Left renal pelvis (tissue), 4 donors: ENCODE measurements at regions not wholly inside any gene's neighbourhood (a gene's known extent, or its start where the extent isn't known, plus 50 kb on each side); places are given as distances from the start of the nearest gene placed in this dataset.

Experiments used
- DNase-seq, 4 donors: peaks; one replicate each; pipeline ENCODE4 v3.0.0-alpha.2; 2013; ENCODE audit warnings: low read depth in 4 of 4, low spot score in 3 of 4

DNA sequence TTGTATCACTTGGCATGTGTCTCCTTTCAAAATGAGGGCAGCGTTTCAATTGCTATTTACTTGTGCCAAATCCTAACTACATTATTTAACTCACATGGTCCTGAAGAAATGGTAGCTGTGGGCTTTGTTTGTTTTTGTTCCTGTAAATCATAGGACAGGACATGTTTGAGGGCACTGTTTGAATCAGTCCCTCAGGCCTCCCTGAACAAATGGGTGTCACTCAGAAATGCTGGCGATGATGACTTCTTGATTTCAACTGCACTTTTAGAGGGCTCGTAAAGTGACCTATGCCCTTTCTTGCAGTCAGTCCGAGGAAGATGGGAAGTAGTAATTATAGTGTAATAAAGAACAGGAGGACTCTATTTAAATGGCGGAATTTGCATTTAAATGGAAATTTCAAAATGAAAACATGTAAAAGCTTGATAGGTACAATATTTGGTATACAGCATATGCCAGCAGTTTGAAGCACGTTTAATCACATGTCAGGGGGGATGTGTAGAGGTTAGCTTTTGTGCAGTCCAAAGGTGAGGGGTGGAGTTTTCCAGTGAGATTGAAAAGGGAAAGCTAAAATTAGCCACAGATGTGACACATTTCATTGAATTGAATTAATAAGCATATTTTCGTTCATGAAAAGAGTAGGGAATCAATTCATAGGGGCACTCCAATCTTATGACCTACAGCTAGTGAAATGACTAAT lies 1958.7 kb upstream of the IGFBP7 start:
- DNase-seq, result no peak

DNA sequence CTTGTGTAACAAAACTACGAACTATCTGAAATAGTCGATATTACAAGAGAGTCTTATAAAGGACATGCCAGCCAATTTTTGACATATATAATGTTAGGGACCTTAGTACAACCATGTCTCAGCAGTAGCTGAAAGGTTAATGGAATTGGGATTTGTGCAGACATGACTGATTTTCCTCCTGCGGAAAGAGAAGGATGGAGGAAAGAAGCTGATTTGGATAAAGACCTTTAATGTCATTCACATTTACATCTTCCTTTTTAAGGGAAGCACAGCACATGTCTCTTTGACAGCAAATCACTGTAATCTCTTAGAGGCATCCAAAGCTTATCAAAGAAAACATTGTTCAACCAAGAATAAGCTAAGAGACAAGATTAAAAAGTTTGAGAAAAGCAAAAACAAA lies 1976.2 kb upstream of the IGFBP7 start:
- no peak for DNase-seq

DNA sequence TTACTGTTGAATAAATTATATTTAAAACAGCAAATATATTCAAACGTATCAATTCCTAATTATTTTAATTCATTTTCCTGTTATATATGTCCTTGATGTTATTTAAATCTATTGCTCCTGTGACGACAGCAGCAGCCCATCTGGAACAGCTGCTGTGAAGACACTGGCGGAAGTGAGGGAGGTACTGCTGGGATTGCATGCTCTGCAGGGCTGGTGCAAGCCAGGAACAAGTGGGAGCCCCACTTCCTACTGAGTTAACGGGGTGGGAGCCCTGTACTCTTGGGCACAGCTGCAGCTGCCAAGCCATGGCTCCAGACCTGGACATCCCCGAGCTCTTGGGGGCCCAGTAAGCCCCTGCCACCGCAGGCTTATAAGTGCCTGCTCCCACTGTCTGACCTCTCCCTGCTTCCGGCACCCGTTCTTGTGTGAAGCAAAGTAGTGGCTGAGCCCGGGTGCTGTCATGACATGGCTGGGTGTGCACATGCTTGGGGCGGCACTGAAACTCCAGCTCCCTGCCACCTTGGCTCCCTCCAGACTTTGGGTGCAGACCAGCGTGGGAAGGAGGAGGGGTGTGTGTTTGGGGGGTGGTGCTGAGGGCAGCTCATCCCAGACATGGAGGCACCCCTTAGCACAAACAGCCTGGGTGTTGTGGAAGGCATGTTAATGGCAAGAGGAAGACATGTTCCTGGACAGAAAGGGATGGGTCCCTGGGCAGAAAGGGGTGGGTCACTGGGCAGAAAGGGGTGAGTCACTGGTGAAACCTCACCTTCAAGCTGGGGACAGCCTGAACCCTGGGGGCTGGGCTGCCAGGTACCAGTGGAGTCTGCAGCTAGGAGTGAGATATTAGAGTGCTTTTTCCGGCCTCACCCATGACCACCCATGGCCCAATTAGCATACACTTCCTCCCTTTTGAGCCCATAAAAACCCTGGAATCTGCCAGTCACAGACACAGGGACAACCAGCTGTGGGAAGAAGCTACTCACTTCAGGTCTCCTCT lies 1981.3 kb upstream of the IGFBP7 start:
- DNase-seq, result no peak

DNA sequence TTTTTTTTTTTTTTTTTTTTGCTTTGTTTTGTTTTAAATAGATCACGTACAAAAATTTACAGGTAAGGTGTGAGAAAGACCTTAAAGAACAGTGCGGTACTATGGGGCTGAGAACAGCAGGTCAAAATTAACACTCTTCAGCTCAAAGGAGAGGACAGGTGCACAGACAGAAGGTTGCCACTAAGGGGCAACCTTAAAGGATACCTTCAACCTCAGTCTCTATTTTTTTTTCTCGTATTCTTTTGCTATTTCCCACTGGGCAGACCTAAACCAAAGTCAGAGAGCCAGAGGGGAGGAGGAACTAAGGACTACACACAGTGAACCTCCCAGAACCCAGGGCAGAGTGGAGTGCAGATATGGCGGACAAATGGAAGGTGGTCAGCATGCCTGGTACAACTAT lies 1984.3 kb upstream of the IGFBP7 start:
- no peak for DNase-seq

DNA sequence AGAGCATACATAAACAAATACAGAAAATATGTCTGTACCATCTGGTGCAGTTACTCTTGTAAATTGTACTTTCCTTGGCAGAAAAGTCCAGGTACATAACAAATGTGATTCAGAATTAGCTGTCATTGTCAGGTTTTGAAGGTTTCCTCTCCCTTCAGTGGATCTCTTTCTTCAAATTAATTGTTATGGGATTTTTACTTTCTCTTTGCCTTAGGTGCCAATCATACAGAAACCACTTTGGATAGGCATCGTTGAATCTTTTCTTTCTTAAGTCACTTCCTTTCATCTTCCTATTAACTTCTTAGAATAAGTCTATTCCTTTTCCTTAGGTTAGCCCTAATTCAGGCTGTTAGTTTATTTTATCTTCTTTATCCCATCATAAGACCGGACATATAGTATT lies 1992.1 kb upstream of the IGFBP7 start:
- DNase-seq, result no peak

DNA sequence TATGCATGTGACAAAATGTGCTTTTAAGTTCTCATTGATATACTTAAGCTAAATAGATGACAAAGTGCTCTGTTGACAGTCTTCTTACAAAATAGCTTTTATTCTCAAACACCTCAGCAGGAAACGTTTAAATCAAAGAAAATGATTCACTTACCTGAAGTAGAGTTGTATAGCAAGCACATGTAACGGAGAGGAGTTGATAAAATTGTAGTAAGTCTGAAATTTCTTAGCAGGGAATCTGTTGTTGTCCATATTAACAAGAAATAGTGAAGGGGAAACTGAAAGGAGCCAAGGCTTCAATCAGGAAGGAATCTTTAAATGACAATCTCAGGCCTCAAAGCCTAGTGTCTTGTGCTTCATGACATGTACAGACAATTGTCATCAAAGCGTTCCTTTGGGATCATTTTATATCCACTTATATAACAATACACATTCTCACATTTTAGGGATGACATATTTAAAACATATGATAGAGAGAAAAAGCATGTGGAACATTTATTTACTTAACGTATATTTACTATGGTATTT lies 2010.2 kb upstream of the IGFBP7 start:
- DNase-seq, result no peak

DNA sequence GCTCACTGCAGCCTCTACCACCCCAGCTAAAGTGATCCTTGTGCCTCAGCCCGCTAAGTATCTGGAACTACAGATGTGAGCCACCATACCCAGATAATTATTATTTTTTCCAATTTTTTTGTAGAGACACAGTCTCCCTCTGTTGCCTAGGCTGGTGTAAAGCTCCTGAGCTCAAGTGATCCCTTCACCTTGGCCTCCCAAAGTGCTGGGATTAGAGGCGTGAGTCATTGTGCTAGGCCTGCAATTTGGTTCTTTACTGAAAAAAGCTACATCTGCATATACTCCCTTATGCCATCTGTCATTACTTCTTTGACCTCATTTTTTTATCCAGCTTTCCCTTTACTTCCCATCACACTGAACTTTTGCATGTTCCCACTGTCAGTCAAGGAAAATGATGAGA lies 2012.4 kb upstream of the IGFBP7 start:
- DNase-seq, result no peak

DNA sequence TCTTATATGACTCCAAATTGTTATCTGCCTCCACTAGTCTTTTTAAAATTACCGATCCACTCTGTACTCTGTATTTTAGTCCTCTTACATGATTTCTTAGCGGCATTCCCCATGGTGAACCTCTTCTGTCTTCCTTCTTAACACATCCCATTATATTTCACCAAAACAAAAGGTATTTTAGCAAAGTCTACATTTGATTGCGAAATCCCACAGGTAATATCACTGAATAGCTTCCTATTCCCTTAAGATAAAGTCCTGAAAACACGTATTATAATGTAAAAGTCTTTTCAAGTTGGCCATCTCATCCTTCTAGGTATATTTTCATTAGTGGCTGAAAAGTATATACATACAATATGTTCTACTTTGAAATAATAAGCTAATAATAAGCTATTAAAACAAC lies 2016.0 kb upstream of the IGFBP7 start:
- DNase-seq, result no peak

DNA sequence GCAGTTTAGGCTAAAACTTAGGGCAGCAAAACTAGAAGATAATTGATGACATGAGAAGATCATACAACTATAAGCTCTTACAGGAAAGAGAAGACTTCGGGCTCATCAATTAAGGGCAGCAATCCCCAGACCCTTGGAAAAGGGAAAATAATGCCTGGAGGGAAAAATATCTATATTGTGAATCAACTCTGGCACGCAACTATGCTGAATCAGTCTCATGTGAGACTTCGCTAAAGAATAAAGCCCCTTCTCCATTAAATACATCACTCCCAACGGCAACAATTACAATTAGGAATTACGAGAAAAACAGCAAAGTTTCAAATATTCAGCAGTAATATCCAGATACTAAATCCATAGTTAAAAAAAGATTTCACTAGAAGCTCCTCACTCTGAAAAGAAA lies 2016.8 kb upstream of the IGFBP7 start:
- no peak for DNase-seq

DNA sequence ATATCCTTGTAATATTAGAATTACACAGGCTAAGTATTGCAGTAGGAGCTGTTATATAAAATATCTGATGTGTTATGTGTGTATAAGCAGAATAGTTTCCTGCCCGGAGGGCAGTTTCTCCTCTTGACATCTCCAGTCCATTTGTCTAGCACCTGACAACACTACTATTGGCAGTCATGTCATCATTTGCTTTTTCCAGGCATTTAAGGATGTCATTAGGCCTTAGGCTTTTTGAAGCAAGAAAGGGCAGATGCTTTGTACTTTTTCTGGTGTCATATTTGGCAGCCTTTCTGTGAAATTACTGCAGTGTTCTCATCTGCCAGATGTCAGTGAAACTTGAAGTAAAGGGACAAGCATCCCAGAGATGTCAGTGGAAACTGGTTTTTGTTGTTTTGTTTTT lies 2017.6 kb upstream of the IGFBP7 start:
- no peak for DNase-seq

DNA sequence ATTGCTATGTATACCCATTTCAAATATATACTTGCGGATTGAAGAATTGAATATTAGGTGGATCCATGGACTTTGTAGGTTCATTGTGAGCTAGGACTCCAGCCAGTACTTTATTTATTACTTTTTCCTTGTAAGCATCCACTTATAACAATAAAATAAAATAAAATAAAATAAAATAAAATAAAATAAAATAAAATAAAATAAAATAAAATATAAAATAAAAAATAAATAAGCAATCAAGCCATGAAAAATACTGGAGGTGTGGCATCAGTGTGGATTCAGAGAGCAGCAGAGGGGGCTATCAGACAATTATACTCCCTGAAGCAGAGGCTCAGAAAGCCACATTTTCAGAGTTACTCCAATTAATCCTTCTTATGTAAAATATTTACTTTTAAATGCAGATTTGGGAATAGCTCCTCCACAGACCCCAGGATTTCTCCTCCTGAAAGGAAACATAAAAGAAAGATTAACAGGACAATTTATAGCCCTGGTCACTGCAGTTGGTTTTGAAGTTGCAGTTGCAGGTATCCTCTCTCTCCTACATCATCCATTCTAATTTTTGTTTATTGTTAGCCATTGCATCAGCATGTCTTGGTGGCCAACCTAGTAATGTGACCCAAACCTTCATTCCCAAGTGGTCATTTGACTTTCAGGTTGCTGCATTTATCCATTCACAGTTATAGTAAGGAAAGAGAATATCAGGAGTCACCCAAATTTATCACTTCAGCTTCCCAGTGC lies 2025.2 kb upstream of the IGFBP7 start:
- DNase-seq, result no peak

DNA sequence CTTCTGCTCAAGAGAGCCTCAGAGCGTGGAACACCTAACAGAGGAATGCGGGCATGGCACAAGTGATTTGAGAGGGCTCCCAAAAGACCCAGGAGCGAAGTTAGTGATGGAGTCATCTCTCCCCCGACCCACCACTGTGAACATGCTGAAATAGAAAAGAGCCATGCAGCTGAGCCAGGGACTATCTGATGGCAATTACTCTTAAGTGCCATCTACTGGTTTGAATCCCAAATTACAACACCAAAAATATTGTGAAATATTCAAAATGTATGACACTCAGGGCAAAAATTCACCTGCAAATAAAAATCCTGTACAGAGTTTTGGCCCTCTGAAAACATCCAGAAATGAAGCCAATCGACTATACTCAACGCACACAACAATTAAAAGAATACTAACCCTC lies 2038.9 kb upstream of the ADGRL3 start:
- no peak for DNase-seq

DNA sequence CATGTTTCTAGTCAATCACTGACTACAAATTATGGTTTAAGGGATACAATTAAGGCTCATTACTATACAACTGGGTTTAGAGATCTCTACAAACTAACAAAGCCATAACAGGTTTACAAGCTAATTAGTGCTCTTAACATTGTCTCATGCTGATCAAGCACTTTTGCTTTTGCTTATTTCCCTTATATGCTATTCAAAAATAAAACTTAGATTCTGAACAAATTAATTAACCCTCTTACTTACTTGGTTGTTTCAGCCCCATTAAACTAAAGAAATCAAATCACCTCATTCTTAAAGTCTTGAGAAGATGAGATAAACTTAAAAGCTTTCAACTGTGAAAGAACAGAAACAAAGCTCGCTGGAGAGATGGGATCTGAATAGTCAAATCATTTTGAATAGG lies 2024.5 kb upstream of the ADGRL3 start:
- DNase-seq, result no peak

DNA sequence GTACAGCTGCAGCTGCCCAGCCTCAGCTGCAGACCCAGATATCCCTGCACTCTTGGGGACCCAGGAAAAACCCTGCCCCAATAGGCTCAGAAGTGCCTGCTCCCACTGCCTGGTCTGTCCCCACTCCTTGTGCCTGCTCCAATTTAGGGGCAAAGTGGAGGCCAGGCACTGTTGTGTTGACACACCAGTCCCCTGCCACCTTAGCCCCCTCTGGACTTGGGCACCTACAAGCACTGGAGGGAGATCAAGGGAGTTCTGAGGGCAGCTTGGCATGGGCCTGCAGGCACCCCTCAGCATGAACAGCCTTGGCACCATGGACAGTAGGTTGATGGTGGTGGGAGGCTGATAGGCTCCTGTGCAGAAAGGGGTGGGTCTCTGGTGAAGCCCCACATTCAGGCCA lies 2020.8 kb upstream of the ADGRL3 start:
- DNase-seq, result no peak

DNA sequence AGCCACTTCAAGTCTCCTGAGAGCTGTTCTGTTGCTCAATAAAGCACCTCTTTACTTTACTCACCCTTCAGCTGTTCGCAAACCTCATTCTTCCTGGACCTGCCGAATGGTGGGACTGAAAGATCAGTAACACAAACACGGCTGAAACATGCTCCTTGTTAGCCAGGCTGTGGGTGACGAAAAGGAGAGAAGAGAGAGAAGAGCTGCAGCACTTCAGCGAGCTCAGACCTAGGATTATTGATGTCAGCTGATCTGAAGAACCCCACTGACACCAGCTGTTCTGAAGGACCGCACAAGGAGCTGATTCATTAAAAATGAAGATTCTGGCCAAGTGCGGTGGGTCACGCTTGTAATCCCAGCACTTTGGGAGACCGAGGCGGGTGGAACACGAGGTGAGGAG lies 2020.0 kb upstream of the ADGRL3 start:
- DNase-seq, result no peak

DNA sequence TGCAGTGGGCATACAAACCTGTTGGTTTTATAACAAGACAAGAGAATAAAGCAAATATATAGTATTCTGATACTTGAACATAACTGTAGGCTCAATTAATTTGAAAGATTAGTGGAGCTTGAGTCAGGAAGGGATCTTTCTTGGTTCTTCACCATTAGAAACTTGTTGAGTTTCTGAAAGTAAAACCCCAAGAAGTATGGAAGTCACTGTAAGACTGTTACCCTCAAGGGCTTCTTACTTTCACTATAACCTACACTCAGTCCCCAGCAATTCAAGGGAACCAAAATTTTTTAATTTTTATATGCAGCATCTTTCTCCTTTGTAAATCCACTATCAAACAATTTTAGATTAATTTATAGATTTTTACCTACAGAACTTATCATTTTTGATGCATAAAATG lies 2019.2 kb upstream of the ADGRL3 start:
- DNase-seq, result no peak

DNA sequence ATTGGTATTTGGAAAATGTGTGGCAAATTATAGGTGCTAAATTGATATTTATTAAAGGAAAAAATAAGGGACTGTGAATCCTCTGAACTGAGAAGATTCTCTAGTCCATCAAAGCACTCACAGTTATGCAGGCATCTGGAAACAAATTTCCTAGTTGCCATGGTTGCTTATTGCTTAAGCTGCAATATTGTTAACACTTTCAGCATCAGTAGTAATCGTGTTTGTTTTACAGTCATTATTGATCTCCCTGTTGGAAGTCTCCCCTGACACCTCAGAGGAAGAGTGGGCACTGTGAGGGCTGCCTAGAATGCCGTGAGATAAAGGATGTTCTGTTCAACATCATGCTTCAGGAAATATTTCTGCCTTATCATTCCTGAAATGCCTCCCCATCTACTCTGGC lies 2004.3 kb upstream of the ADGRL3 start:
- no peak for DNase-seq

DNA sequence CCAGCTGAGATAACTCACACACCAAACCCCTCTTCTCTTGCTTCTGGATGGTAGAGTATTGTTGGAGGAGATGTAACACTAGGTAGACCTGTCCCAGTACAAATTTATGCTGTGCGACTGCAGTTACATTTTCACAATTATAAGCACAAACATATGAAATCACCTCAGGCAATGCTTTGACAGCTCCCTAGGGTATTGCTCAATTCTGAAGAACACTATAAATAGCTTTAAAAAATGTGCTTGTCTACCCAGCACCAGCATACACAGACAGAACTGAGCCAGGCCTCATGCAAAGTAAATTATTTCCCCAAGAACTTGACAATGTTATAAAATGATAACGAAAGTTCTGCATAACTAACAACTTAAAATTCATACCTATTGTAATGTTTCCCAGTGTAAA lies 1999.1 kb upstream of the ADGRL3 start:
- no peak for DNase-seq

DNA sequence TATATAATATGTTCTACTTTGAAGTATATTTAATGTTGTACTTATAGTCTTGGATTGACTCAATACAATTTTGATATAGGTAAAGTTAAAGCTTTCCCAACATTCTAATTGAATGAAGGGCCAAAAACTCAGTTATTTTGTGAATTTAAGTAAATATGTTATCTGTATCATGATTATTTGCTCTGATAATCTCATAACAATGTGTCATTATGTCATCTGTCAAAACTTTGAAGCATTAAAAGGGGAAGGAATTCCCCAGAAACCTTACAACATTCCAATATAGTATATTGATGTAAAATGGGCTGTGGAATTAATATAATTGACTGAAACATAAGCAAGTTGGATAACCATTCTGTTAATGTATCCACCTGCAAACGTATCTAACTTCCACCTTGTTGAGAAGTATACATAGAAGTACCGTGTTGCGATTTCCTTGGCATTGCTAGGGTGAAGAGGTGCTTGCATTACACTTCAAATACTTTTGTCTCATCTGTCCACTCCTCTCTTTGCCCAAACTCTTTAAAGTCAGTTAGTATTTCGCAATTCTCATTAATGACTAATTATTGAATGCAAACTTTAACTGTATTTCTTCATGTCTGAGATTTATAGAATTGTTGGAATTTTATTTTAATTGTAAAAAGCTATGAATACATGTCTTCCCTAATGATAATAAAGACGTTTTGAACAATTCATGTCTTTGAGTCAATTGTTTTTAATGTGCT lies 1982.1 kb upstream of the ADGRL3 start:
- no peak for DNase-seq

DNA sequence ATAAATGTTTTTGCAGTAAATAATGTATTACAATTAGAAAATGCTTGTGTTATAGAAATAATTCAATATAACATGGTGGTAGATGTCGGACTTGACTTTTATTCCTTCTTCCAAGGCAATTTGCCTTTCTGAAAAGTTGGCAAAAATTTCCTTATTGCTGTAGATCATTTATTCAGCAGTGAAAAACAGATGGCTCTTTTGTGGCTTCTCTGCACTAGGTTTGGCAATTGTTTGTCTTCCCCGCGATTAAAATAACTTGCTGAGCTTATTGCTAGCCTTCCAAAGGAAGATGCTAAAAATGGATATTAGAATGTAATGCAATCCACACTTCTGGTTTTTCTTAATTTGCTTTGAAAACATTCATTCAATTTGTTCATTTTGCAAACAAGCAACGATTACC lies 1977.9 kb upstream of the ADGRL3 start:
- DNase-seq, result no peak
